SK-N-SH treated with all-trans-retinoic acid at 6 μM for 48 hours (cell line): ENCODE measurements at regions not wholly inside any gene's neighbourhood (a gene's known extent, or its start where the extent isn't known, plus 50 kb on each side); places are given as distances from the start of the nearest gene placed in this dataset.

ENCODE experiments used
- BACH2 ChIP-seq: fragments of 250-450 bp; sonication (Bioruptor Pico); IDR thresholded peaks from 2 replicates; pipeline ENCODE4 v1.9.0; 2021; ENCODE audit warnings: mild to moderate bottlenecking, borderline replicate concordance
- CSDC2 ChIP-seq: fragments of 250-450 bp; sonication (Bioruptor Pico); IDR thresholded peaks from 2 replicates; pipeline ENCODE4 v1.5.0; 2020; ENCODE audit warnings: mild to moderate bottlenecking, moderate library complexity
- ESRRG ChIP-seq: fragments of 250-450 bp; sonication (Bioruptor Pico); IDR thresholded peaks from 2 replicates; pipeline ENCODE4 v1.6.1; 2021; ENCODE audit warnings: mild to moderate bottlenecking
- GLIS3 ChIP-seq: fragments of 250-450 bp; sonication (Bioruptor Pico); IDR thresholded peaks from 2 replicates; pipeline ENCODE4 v1.5.0; 2020; ENCODE audit warnings: mild to moderate bottlenecking, moderate library complexity
- OSR1 ChIP-seq: fragments of 250-450 bp; sonication (Bioruptor Pico); IDR thresholded peaks from 2 replicates; pipeline ENCODE4 v1.8.0; 2022; ENCODE audit warnings: moderate library complexity, mild to moderate bottlenecking, inconsistent platforms
- RARB ChIP-seq: fragments of 250-450 bp; sonication (Bioruptor Pico); IDR thresholded peaks from 2 replicates; pipeline ENCODE4 v1.8.0; 2021; ENCODE audit warnings: mild to moderate bottlenecking, moderate library complexity
- SNAI2 ChIP-seq: fragments of 250-450 bp; sonication (Bioruptor Pico); IDR thresholded peaks from 2 replicates; pipeline ENCODE4 v1.5.0; 2020; ENCODE audit warnings: mild to moderate bottlenecking, moderate library complexity
- ZC3H10 ChIP-seq: fragments of 250-450 bp; sonication (Bioruptor Pico); IDR thresholded peaks from 2 replicates; pipeline ENCODE4 v1.5.1; 2021; ENCODE audit warnings: mild to moderate bottlenecking, moderate library complexity
- ZFP3 ChIP-seq: fragments of 250-450 bp; sonication (Bioruptor Pico); IDR thresholded peaks from 2 replicates; pipeline ENCODE4 v1.5.0; 2020; ENCODE audit warnings: mild to moderate bottlenecking, moderate library complexity
- ZFP30 ChIP-seq: fragments of 450-650 bp; formaldehyde crosslinking; IDR thresholded peaks from 2 replicates; pipeline ENCODE4 v1.5.0; 2022; ENCODE audit warnings: mild to moderate bottlenecking, moderate library complexity
- ZNF565 ChIP-seq: fragments of 450-650 bp; formaldehyde crosslinking; conservative IDR thresholded peaks from 2 replicates; pipeline ENCODE4 v1.5.0; 2020; ENCODE audit warnings: low read depth, mild to moderate bottlenecking, moderate library complexity
- ZNF70 ChIP-seq: fragments of 450-650 bp; formaldehyde crosslinking; IDR thresholded peaks from 2 replicates; pipeline ENCODE4 v1.5.0; 2020; ENCODE audit warnings: mild to moderate bottlenecking, moderate library complexity
- TF ChIP-seq, protein P1 (sequence below): fragments of 250-450 bp; sonication (Bioruptor Pico); IDR thresholded peaks from 2 replicates; pipeline ENCODE4 v1.8.0; 2020; ENCODE audit warnings: mild to moderate bottlenecking, moderate library complexity, borderline replicate concordance

DNA sequence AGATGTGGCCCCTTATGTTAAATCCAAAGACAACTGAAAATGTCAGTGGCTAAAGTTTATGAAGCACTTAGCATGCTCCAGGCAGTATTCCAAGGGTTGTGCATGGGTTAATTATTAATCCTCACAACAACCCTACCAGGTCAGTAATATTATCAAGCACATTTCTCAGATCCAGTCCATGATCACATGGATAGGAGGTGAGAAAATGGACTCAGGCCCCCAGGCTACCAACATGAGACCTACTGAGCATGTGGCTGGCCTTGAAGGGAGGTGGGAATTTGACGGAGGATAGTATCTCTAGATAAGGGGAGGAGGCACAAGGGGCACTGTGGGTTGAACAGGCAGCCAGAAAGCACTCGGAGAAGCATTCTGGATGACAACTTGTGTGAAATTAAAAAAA, 412.0 kb downstream of the MEIS1 start:
- TF ChIP-seq RARB (CRISPR knock-in tag) = no peak
- no peak for TF ChIP-seq ESRRG (CRISPR knock-in tag)
- no peak for TF ChIP-seq ZNF565 (CRISPR knock-in tag)
- no peak for TF ChIP-seq BACH2 (CRISPR knock-in tag)
- no peak for TF ChIP-seq CSDC2
- no peak for TF ChIP-seq ZNF70
- TF ChIP-seq SNAI2 (CRISPR knock-in tag) = no peak
- TF ChIP-seq OSR1 (CRISPR knock-in tag) = no peak
- TF ChIP-seq ZFP30 (CRISPR knock-in tag) = no peak
- TF ChIP-seq, protein P1, sequence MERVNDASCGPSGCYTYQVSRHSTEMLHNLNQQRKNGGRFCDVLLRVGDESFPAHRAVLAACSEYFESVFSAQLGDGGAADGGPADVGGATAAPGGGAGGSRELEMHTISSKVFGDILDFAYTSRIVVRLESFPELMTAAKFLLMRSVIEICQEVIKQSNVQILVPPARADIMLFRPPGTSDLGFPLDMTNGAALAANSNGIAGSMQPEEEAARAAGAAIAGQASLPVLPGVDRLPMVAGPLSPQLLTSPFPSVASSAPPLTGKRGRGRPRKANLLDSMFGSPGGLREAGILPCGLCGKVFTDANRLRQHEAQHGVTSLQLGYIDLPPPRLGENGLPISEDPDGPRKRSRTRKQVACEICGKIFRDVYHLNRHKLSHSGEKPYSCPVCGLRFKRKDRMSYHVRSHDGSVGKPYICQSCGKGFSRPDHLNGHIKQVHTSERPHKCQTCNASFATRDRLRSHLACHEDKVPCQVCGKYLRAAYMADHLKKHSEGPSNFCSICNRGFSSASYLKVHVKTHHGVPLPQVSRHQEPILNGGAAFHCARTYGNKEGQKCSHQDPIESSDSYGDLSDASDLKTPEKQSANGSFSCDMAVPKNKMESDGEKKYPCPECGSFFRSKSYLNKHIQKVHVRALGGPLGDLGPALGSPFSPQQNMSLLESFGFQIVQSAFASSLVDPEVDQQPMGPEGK (CRISPR knock-in tag) = no peak
- no peak for TF ChIP-seq ZFP3 (CRISPR knock-in tag)
- no peak for TF ChIP-seq GLIS3 (CRISPR knock-in tag)
- TF ChIP-seq ZC3H10 (CRISPR knock-in tag) = no peak
